ENCODE measurements at regions not wholly inside any gene's neighbourhood (a gene's known extent, or its start where the extent isn't known, plus 50 kb on each side); places are given as distances from the start of the nearest gene placed in this dataset.

DNA sequence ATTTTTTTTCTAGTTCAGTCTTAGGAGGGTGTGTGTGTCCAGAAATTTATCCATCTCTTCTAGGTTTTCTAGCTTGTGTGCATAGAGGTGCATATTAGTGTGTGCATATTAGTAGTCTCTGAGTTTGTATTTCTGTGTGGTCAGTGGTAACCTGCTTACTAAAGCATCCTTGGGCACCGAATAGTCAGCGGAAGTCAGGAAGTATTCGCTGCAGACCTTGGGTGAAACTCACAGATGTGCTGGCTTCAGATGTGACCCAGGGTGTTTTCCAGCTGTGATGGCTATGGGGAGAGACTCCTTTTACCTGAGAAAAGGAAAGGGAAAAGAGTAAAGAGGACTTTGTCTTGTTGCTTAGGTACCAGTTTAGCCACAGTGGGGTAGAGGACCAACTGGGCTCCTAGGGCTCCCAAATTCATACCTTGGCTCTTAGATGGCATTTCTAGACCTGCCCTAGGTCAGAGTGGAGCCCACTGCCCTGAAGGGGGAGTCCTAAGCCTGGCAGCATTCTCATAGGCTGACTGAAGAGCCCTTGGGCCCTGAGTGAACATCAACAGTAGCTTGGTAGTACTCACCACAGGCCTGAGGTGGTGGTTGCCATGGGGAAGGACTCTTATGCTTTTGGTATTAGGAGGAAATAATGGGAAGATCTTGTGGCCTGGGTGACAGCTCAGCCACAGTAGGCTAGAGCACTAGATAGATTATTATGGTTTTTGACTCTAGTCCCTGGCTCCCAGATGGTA, 286.0 kb upstream of the ZPLD1 start:
- TF ChIP-seq, protein P1, sequence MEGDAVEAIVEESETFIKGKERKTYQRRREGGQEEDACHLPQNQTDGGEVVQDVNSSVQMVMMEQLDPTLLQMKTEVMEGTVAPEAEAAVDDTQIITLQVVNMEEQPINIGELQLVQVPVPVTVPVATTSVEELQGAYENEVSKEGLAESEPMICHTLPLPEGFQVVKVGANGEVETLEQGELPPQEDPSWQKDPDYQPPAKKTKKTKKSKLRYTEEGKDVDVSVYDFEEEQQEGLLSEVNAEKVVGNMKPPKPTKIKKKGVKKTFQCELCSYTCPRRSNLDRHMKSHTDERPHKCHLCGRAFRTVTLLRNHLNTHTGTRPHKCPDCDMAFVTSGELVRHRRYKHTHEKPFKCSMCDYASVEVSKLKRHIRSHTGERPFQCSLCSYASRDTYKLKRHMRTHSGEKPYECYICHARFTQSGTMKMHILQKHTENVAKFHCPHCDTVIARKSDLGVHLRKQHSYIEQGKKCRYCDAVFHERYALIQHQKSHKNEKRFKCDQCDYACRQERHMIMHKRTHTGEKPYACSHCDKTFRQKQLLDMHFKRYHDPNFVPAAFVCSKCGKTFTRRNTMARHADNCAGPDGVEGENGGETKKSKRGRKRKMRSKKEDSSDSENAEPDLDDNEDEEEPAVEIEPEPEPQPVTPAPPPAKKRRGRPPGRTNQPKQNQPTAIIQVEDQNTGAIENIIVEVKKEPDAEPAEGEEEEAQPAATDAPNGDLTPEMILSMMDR (IDR thresholded peaks at IDR 0.05; ENCODE audit: poor library complexity, severe bottlenecking): no peak
- no peak for TF ChIP-seq RAD21 (conservative IDR thresholded peaks at IDR 0.05)
- no peak for TF ChIP-seq EP300 (conservative IDR thresholded peaks at IDR 0.05; ENCODE audit: poor library complexity, severe bottlenecking)
- TF ChIP-seq EZH2 (IDR thresholded peaks at IDR 0.05; ENCODE audit: borderline replicate concordance, insufficient read depth, low read length, poor library complexity, severe bottlenecking): no peak
